ENCODE measurements at regions not wholly inside any gene's neighbourhood (a gene's known extent, or its start where the extent isn't known, plus 50 kb on each side); places are given as distances from the start of the nearest gene placed in this dataset.
"Not testable (repeated sequence)": the region's sequence is repeated elsewhere in the genome, so short reads cannot be mapped to it uniquely, and the experiment has no call there.

DNA sequence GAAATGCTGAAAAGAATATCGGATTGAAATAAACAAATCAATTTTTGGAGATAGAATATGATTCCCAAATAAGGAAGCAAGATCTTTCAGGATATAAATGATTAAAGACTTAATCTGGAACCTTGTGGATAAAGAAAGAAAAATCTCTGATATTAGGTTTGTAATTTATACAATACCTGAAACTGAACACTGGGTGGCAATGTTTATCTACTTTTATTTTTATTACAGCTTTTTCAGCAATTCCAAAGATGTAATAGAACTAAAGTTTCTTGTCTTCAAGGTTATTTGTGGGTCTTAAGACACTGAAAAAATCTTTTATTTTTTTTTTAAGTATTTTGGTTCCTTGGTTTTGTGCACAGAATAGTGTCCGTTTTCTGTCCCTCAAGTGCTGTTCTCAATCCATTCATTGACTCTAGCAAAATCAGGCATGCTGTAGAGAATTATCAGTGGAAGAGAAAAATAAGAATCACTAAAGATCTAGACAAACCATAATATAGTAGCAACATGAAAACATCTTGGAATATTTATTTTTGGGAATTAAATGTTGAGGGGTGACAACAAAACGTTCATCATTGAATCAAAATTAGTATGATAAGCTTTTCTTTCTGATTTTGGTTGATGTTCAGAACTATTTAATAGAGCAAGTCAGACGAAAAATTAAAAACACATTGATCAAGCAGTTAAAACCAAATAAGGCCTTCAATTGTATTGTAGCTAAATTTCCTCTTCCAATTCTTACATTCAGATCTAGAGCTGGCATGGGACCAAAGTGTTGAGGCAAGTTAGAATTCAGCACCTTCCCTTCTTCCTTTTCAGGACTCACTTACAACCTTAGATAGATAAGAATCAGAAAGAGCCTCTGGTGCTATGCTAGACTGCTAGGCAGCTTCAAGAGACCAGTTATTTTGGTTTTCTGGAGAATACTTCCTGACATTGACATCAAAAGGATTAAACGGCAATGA is 704.4 kb upstream of the PCDH20 start:
- H3K4me1 Mint-ChIP-seq (ENCODE audit: low read depth), result no peaks in the 10 kb centered on the region
- H3K9me3 Mint-ChIP-seq (ENCODE audit: low read depth), result no peaks in the 10 kb centered on the region
- H3K36me3 Mint-ChIP-seq, result no peaks in the 10 kb centered on the region
- no peaks in the 10 kb centered on the region for H3K27me3 Mint-ChIP-seq
- no peak overlapping the region for H3K27ac Mint-ChIP-seq
- no peak overlapping the region for H3K4me3 Mint-ChIP-seq

- no peaks in the 10 kb centered on the region for H3K4me1 Mint-ChIP-seq (ENCODE audit: low read depth)
- no peaks in the 10 kb centered on the region for H3K36me3 Mint-ChIP-seq
- no peak overlapping the region for H3K27ac Mint-ChIP-seq
- no peak overlapping the region for H3K4me3 Mint-ChIP-seq
- no peaks in the 10 kb centered on the region for H3K9me3 Mint-ChIP-seq (ENCODE audit: low read depth)
- no peaks in the 10 kb centered on the region for H3K27me3 Mint-ChIP-seq
Measured at GRCh38 chr13:62115831-62116230, 700.2 kb upstream of the PCDH20 start.

DNA sequence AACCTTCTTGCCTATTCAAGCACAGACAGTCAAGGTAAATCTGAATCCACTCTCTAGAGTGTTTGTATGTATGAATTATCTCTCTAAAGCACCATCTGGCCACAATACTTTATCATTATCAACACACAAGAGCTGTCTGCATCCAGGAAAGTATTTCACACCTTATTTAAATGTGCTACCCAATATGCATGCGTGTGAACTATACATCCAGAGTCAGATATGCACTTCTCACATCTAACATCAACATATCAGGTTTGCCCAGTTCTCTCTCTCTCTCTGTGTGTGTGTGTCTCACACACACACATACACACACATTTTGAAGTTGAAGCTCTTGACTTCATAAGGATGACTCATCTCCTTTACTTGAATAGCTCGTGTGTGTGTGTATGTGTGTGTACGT is 697.5 kb upstream of the PCDH20 start:
- H3K27ac Mint-ChIP-seq, result no peak overlapping the region
- no peaks in the 10 kb centered on the region for H3K36me3 Mint-ChIP-seq
- H3K9me3 Mint-ChIP-seq (ENCODE audit: low read depth), result peaks cover 7% of the 10 kb centered on the region
- no peaks in the 10 kb centered on the region for H3K4me1 Mint-ChIP-seq (ENCODE audit: low read depth)
- H3K27me3 Mint-ChIP-seq, result no peaks in the 10 kb centered on the region
- H3K4me3 Mint-ChIP-seq, result no peak overlapping the region

DNA sequence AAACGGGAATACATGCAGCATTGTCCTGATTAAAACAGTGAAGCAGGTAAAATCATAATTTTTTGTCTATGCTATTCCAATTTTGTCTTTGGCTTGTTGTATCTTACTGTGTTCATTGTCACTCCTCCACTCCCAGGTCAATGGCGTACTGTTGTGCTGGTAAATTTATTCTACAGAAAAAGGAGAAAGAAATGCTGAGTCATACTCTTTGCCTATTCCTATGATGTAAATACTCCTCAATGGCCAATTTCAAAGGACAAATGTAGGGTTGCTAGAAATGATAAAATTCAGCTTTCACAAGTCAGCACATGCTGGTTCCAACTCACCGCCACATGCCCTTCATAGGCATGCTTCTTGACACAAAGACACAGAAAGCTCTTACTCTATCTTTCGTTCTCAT is 694.4 kb upstream of the PCDH20 start:
- H3K4me3 Mint-ChIP-seq, result no peak overlapping the region
- H3K27me3 Mint-ChIP-seq, result no peaks in the 10 kb centered on the region
- H3K36me3 Mint-ChIP-seq, result no peaks in the 10 kb centered on the region
- H3K4me1 Mint-ChIP-seq (ENCODE audit: low read depth), result no peaks in the 10 kb centered on the region
- no peak overlapping the region for H3K27ac Mint-ChIP-seq
- H3K9me3 Mint-ChIP-seq (ENCODE audit: low read depth), result peaks cover 7% of the 10 kb centered on the region

- H3K36me3 Mint-ChIP-seq; H3K27ac Mint-ChIP-seq; H3K4me3 Mint-ChIP-seq; H3K4me1 Mint-ChIP-seq (ENCODE audit: low read depth); H3K9me3 Mint-ChIP-seq (ENCODE audit: low read depth); H3K27me3 Mint-ChIP-seq: not testable (repeated sequence)
Measured at GRCh38 chr13:62104136-62104535, 688.5 kb upstream of the PCDH20 start.

DNA sequence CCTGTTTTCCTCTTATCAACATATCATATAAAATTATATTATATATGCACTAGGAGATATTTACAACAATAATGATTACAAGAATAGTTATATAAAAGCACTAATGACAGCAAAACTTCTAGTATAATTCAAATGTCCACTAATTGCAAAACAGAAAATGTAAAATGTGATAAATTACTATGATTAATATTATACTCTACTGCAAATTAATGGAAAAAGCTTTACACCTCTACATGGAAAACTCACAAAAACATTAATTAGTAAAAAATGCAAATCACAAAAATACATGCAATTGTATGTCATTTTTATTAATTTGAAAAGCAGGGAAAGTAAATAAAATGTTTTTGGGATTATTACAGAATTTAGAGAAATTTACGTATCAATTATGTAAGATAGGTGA is 681.0 kb upstream of the PCDH20 start:
- no peaks in the 10 kb centered on the region for H3K4me1 Mint-ChIP-seq (ENCODE audit: low read depth)
- H3K27ac Mint-ChIP-seq, result no peak overlapping the region
- no peaks in the 10 kb centered on the region for H3K36me3 Mint-ChIP-seq
- no peaks in the 10 kb centered on the region for H3K27me3 Mint-ChIP-seq
- peaks cover 9% of the 10 kb centered on the region for H3K9me3 Mint-ChIP-seq (ENCODE audit: low read depth)
- no peak overlapping the region for H3K4me3 Mint-ChIP-seq

DNA sequence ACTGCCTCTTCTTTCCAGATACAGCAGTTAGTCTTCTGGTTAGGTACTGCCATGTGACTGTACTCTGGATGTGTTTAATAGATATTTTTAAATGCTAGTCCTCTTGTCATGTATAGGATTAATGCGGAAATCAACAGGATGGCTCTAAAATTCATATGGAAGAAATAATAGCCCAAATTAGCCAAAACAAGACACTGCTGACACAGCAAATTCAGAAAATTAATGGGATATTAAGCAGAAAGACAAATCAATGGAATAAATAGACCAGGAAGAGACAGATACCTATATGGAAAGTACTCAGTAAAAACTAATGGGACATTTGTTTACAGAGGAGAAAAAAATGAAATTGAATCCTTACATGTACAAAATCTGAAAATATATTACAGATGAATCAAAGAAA is 679.3 kb upstream of the PCDH20 start:
- H3K4me3 Mint-ChIP-seq, result no peak overlapping the region
- H3K27me3 Mint-ChIP-seq, result no peaks in the 10 kb centered on the region
- H3K4me1 Mint-ChIP-seq (ENCODE audit: low read depth), result no peaks in the 10 kb centered on the region
- H3K27ac Mint-ChIP-seq, result no peak overlapping the region
- H3K36me3 Mint-ChIP-seq, result no peaks in the 10 kb centered on the region
- H3K9me3 Mint-ChIP-seq (ENCODE audit: low read depth), result peaks cover 9% of the 10 kb centered on the region

DNA sequence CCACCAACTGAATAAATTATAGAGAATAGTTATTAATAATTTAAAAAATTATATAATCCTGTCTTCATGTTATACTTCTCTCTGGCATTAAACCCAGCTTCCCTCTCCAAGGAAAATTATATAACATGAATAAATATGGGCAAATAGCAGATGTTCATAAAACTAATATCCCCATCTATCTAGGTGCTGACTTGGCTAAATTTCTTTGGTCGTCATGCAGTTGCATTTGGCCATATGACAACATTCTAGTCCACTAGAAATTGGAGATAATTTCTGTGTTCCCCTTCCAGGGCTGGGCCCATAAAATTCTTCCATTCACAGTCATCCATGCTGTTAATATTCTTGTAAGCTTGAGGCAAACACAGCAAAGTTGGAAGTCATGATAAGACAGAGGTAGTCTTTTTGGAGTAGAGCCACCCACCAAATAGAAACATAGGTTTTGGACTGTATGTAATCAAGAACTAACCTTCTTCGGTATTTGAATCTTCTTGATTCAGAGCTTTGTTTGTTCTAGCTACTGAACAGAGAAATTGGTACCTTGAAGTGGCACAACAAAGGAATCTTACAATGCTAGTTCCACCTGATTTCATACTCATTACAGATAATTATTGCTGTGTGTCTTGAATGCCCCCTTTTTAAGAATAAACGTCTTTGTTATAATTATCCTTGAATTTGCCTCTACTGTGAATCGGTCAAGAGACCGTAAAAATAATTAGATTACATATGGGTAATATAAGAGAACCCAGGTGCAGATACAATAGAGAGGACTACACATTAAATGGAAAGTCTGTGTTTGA is 678.5 kb upstream of the PCDH20 start:
- no peaks in the 10 kb centered on the region for H3K4me1 Mint-ChIP-seq (ENCODE audit: low read depth)
- no peaks in the 10 kb centered on the region for H3K27me3 Mint-ChIP-seq
- H3K9me3 Mint-ChIP-seq (ENCODE audit: low read depth), result peaks cover 9% of the 10 kb centered on the region
- no peak overlapping the region for H3K4me3 Mint-ChIP-seq
- no peaks in the 10 kb centered on the region for H3K36me3 Mint-ChIP-seq
- H3K27ac Mint-ChIP-seq, result no peak overlapping the region

- no peaks in the 10 kb centered on the region for H3K27me3 Mint-ChIP-seq
- H3K36me3 Mint-ChIP-seq, result no peaks in the 10 kb centered on the region
- peaks cover 6% of the 10 kb centered on the region for H3K9me3 Mint-ChIP-seq (ENCODE audit: low read depth)
- no peak overlapping the region for H3K4me3 Mint-ChIP-seq
- no peaks in the 10 kb centered on the region for H3K4me1 Mint-ChIP-seq (ENCODE audit: low read depth)
- no peak overlapping the region for H3K27ac Mint-ChIP-seq
Measured at GRCh38 chr13:62092949-62093348, 677.3 kb upstream of the PCDH20 start.

DNA sequence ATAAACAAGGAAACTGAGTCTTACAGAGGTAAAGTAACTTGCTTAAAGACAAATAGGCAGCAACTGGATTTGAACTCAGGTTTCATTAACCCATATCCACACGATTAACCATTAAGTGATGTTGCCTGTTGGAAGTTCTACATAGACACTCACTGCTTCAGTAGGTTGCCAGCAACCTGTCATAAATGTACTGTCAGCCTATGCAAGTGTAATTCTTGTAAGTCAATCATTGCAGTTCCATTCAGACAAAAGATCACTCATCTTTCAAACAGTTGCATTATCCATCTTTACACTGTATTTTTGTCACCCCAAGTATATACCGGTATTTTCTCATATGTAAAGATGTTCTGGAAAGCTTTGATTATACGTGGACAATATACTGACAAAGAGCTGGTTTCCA is 676.9 kb upstream of the PCDH20 start:
- H3K27ac Mint-ChIP-seq, result no peak overlapping the region
- no peak overlapping the region for H3K4me3 Mint-ChIP-seq
- H3K4me1 Mint-ChIP-seq (ENCODE audit: low read depth), result no peaks in the 10 kb centered on the region
- no peaks in the 10 kb centered on the region for H3K27me3 Mint-ChIP-seq
- H3K36me3 Mint-ChIP-seq, result no peaks in the 10 kb centered on the region
- H3K9me3 Mint-ChIP-seq (ENCODE audit: low read depth), result peaks cover 6% of the 10 kb centered on the region

DNA sequence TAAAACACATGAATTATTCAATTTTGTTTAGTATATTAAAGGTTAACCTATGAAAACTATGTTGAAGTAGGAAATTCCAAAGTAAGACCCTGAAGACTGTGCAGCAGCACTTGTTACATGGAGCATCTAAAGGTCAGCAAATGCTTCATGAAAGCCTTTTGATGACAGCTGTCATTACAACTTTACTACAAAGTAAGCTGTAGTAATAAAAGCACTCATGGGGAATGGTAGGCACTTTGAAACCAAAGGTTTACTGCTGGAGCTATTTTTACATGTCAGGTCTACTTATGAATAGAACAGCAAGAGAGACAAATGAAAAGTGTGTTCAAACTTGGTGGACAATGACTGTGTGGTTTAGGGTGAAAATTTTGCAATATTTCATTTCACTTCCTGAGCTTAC is 672.5 kb upstream of the PCDH20 start:
- no peak overlapping the region for H3K4me3 Mint-ChIP-seq
- no peak overlapping the region for H3K27ac Mint-ChIP-seq
- H3K36me3 Mint-ChIP-seq, result no peaks in the 10 kb centered on the region

GRCh38 chr13:62087124-62087523 is 671.5 kb upstream of the PCDH20 start:
- Mint-ChIP-seq H3K4me3 (no peak overlapping the region), H3K4me1 (ENCODE audit: low read depth) (no peaks in the 10 kb centered on the region), H3K9me3 (ENCODE audit: low read depth) (no peaks in the 10 kb centered on the region), H3K36me3 (no peaks in the 10 kb centered on the region), H3K27me3 (no peaks in the 10 kb centered on the region), H3K27ac (no peak overlapping the region)

More for the DNA sequence above, 672.5 kb upstream of the PCDH20 start:
- Mint-ChIP-seq H3K9me3 (ENCODE audit: low read depth) (no peaks in the 10 kb centered on the region), H3K27me3 (no peaks in the 10 kb centered on the region), H3K4me1 (ENCODE audit: low read depth) (no peaks in the 10 kb centered on the region)

DNA sequence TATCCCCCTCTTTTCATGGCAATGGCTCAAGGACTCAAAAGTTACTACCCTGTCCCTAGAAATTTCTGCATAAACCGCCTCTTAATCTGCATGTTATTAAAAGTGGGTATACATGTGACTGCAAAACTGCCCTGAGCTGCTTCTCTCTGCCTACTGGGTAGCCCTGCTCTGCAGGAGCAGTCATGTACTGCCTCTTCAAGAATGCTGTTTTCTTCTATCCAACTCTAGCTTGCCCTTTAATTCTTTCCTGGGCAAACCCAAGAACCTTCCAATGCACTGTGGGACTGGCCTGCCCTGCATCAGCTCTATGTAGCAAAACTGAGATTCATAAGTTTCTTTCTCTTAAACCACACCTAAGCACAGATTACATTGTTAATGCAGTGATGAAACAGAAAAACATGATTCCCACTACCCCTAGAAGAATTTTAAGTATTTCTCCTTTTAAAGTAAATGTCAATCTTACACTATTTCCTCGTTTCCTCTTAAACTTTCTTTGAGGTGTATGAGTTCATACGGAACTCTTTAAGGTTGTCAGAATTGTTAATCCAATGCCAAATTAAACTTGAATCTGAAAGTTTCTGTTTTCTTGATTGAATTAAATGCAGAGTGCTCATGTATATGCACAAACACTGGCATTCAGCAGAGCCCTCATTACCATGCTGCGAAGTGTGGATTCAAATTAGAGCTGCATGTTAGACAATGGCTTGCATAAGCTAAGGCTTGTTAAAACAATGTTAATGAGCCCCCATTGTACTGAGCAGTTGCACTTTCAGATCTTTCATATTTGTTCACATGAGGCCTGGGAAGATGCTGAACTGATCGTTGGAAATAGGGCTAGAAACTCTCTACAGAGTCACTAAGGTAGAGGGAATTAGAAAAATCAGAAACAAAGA is 669.9 kb upstream of the PCDH20 start:
- Mint-ChIP-seq H3K4me1 (ENCODE audit: low read depth) (no peaks in the 10 kb centered on the region), H3K27me3 (no peaks in the 10 kb centered on the region), H3K9me3 (ENCODE audit: low read depth) (no peaks in the 10 kb centered on the region), H3K27ac (no peak overlapping the region), H3K4me3 (no peak overlapping the region), H3K36me3 (no peaks in the 10 kb centered on the region)

- no peaks in the 10 kb centered on the region for H3K4me1 Mint-ChIP-seq (ENCODE audit: low read depth)
- H3K4me3 Mint-ChIP-seq, result no peak overlapping the region
- H3K27me3 Mint-ChIP-seq, result no peaks in the 10 kb centered on the region
- no peaks in the 10 kb centered on the region for H3K9me3 Mint-ChIP-seq (ENCODE audit: low read depth)
- H3K27ac Mint-ChIP-seq, result no peak overlapping the region
- H3K36me3 Mint-ChIP-seq, result no peaks in the 10 kb centered on the region
Measured at GRCh38 chr13:62084728-62085127, 669.1 kb upstream of the PCDH20 start.

- Mint-ChIP-seq H3K27ac (no peak overlapping the region), H3K9me3 (ENCODE audit: low read depth) (peaks cover 16% of the 10 kb centered on the region), H3K4me1 (ENCODE audit: low read depth) (no peaks in the 10 kb centered on the region), H3K4me3 (no peak overlapping the region), H3K27me3 (no peaks in the 10 kb centered on the region), H3K36me3 (no peaks in the 10 kb centered on the region)
Measured at GRCh38 chr13:62067821-62068220, 652.2 kb upstream of the PCDH20 start.
